AG08395 (cell line): ENCODE measurements at regions not wholly inside any gene's neighbourhood (a gene's known extent, or its start where the extent isn't known, plus 50 kb on each side); places are given as distances from the start of the nearest gene placed in this dataset.
"Not testable (repeated sequence)": the region's sequence is repeated elsewhere in the genome, so short reads cannot be mapped to it uniquely, and the experiment has no call there.

ENCODE experiments used
- DNase-seq: peaks from one replicate; pipeline ENCODE4 v3.0.0; 2012; ENCODE audit warnings: mixed read lengths, low spot score

GRCh38 chr2:239602290-239603282 lies 201.8 kb upstream of the HDAC4 start:
- DNase-seq, result no peak

GRCh38 chr2:239601880-239602279 lies 201.1 kb upstream of the HDAC4 start:
- DNase-seq, result no peak

DNA sequence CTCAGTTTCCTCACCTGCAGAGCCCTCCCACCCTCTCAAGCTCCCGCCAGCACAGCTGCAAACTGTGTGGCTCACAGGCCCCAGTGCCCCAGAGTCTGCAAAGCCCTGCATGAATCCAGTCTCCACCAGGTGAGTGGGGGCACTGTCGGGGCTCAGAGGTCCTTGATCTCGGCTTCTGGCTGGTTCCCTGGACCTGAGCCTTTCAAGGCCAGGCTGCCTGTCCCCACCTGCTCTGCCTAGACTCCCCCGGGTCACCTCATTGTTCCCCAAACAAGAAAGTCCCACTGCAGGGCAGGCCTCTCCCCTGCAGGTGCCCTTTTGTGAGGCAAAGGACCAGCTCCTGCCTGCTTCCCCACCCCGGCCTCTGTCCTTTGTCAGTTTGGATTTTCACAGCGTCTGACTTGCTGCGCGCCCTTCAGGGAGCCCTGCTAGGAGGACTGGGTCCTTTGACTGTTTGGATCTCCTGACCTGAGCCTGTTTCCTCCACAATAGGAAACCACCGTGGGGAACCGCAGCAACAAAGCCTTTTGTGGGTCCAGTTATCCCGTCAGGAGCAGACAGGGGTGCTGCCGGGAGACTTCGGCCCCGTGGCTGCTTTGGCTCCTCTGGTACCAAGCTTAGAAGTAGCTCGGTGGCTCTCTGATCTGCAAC lies 200.5 kb upstream of the HDAC4 start:
- DNase-seq, result no peak

DNA sequence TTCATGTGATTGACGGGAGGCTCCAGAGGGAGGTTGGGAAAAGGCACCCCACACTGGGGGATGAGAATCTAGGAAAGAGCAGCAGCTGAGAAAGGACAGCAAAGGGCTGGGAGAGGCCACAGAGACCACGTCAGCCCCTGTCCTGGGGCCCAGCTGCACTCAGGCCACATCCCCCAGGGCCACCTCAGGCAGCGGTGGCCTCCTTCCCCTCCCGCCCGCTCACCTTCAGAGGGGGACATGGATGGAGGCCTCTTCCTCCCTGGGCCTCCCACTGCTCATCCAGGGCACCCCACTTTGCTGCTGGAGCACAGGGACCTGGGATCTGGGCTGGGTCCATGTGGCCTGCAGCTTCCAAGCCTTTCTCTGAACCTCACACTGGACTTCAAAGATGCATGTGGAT lies 199.8 kb upstream of the HDAC4 start:
- no peak for DNase-seq

DNA sequence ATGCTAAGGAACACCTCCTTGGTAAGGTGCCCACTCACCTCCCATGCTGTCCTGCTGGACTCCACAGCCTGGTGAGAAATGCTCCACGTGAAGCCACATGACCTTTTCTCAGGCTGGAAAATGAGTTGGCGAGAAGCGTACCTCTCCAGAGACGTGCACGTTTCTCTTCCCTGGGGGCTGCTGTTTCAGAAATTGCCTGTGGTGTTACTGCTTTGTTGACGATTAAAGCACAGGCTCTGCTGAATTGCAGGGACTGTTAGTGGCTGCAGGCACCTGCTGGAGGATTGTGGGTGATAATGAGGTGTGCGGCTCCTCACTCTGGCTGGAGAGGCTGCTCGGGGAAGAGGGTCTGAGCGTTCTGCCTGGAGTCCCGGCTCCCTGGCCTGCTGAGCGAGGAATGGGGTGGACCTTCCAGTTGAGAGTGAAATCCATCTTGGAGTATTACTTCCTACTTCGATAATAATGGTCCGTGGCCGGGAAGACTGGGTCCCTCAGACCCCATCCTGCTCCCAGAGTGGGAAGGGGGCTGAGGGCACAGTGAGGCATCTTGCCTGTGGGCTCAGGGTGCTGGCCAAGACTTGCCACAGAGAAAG lies 199.3 kb upstream of the HDAC4 start:
- DNase-seq, result no peak

DNA sequence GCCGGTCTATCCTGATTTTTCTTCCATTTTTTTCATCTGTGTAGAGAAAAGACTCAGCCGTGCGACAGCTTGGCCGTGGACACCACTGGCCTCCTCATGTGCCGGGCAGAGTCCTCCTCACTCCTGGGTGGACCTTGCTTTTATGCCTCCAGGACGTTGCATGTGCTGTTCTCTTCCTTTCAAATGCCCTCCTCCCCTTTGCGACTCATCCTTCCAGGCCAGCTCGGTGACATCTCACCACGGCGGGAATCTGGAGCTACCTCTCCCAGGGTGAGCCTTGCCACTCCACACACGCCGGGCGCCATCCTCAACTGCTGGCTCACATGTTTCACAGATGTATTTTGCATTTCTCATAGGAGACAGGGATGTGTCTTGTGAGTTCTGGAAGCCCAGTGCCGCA lies 198.5 kb upstream of the HDAC4 start:
- DNase-seq, result no peak

- DNase-seq, result no peak
These were observed 197.9 kb upstream of the HDAC4 start for GRCh38 chr2:239598732-239599090.

GRCh38 chr2:239598011-239598731 lies 197.4 kb upstream of the HDAC4 start:
- no peak for DNase-seq

DNA sequence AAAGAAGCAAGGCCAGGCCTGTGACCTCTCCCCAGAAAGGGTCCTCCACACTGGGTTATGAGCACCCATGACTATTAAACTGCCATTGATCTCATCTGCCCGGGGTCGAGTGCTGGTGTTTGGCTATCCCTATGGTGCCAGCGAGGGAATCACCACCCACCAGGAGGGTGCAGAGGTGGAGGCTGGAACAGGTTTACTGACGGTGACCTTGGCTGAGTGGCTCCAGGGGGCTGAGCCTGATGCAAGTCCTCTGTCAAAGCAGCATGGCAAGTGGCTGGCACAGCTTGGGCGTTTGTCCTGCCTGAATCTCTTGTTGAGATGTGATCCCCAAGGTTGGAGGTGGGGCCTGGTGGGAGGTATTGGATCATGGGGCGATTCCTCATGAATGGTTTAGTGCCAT lies 196.4 kb upstream of the HDAC4 start:
- DNase-seq, result no peak

DNA sequence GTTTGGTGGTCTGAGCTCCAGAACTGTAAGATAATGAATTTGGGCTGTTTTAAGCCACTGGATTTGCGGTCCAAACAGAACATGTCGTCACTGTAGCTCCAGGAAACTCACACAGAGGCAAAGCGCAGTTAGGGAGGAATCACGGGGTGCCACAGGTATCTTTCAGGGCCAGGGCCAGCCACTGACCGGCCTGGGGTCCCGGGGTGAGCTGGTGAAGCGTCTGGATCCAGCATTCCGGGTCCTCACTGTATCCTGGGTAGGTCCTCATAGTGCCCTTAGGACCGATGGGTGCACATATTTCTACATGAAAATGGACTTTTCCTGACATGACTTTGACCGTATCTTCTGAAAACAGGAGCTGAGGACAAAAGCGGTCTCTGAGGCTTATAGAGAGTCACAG lies 196.0 kb upstream of the HDAC4 start:
- no peak for DNase-seq

- DNase-seq, result no peak
These were observed 195.4 kb upstream of the HDAC4 start for GRCh38 chr2:239596253-239596652.

- no peak for DNase-seq
These were observed 194.9 kb upstream of the HDAC4 start for GRCh38 chr2:239595726-239596125.

- DNase-seq, result no peak
These were observed 194.2 kb upstream of the HDAC4 start for GRCh38 chr2:239594772-239595608.

- no peak for DNase-seq
These were observed 193.4 kb upstream of the HDAC4 start for GRCh38 chr2:239594019-239594771.

DNA sequence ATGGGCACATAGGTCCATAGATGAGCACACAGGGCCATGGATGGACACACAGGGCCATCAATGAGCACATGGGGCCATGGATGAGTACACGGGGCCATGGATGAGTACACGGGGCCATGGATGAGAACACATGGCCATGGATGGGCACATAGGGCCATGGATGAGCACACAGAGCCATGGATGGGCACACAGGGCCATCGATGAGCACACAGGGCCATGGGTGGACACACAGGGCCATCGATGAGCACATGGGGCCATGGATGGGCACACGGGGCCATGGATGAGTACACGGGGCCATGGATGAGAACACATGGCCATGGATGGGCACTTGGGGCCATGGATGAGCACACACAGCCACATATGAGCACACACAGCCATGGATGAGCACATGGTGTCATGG lies 192.6 kb upstream of the HDAC4 start:
- no peak for DNase-seq

- DNase-seq, result not testable (repeated sequence)
These were observed 191.9 kb upstream of the HDAC4 start for GRCh38 chr2:239592629-239593290.

- no peak for DNase-seq
These were observed 190.4 kb upstream of the HDAC4 start for GRCh38 chr2:239590995-239591915.

DNA sequence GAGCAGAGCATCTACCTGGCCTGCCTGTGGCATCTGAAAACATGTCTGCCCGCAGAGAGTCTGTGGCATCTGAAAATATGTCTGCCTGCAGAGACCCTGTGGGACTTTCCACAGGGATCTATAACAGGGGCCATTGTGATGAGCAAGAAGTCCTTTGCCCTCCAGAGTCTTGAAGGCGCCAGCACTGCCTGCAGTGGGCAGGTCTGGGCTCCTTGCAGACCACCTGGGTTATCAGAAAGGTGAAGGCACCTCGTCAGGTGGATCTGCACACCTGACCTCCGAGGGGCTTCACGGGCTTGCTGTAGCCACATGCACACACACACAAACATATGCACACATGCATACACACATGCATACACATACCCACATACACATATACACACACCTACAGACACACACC lies 189.5 kb upstream of the HDAC4 start:
- DNase-seq, result no peak

- DNase-seq, result no peak
These were observed 189.0 kb upstream of the HDAC4 start for GRCh38 chr2:239589833-239590232.
